IMR-90 (cell line): ENCODE measurements at regions not wholly inside any gene's neighbourhood (a gene's known extent, or its start where the extent isn't known, plus 50 kb on each side); places are given as distances from the start of the nearest gene placed in this dataset.

ENCODE experiments used
- ATAC-seq: fragments of 200-7000 bp; cut with Tn5 transposase; 2 replicates; pipeline ENCODE4 v1.9.1; 2020; ENCODE audit warnings: low read depth, mild to moderate bottlenecking, moderate library complexity
- BruUV-seq: library from RNA; stranded (reverse); fragments of 400-500 nt; replicated peaks from 2 replicates; lab custom pipeline; 2021; lab: Mats Ljungman, UMichigan
- CTCF ChIA-PET: fragments of 300-600 bp; formaldehyde crosslinking; extraction: SDS; loops from one replicate; lab custom pipeline; 2021; ENCODE audit warnings: antibody characterized with exemption; lab: Yijun Ruan, JAX
- POLR2A ChIA-PET: fragments of 300-600 bp; sonication (Branson Sonifier 250); formaldehyde crosslinking; loops from one replicate; lab custom pipeline; 2022; ENCODE audit warnings: antibody characterized with exemption; ENCODE audit not compliant: unreplicated experiment; lab: Charles Lee
- DNase-seq: peaks from one replicate; pipeline ENCODE4 v3.0.0; 2013
- H2AFZ ChIP-seq: replicated peaks from 2 replicates; pipeline ENCODE3; 2013; ENCODE audit warnings: low read length, mild to moderate bottlenecking; ENCODE audit not compliant: poor library complexity
- H2AK5ac ChIP-seq: 2 replicates; pipeline ENCODE4 v1.6.1; 2013; ENCODE audit warnings: low read depth, low read length, inconsistent platforms
- H2AK9ac ChIP-seq: replicated peaks from 2 replicates; pipeline ENCODE3; 2013; ENCODE audit warnings: mild to moderate bottlenecking, low read depth, low read length, moderate library complexity; ENCODE audit not compliant: poor library complexity
- H2BK120ac ChIP-seq: 2 replicates; pipeline ENCODE4 v1.6.1; 2013; ENCODE audit warnings: low read depth, low read length, inconsistent platforms
- H2BK15ac ChIP-seq: 3 replicates; pipeline ENCODE4 v1.6.1; 2013; ENCODE audit warnings: low read depth, low read length, inconsistent platforms
- H2BK20ac ChIP-seq: 2 replicates; pipeline ENCODE4 v1.6.1; 2013; ENCODE audit warnings: low read depth, mild to moderate bottlenecking, inconsistent platforms, low read length, moderate library complexity
- H2BK5ac ChIP-seq: 2 replicates; pipeline ENCODE4 v1.6.1; 2013; ENCODE audit warnings: mild to moderate bottlenecking, low read depth, low read length, inconsistent platforms; ENCODE audit not compliant: poor library complexity, severe bottlenecking
- H3K14ac ChIP-seq: replicated peaks from 2 replicates; pipeline ENCODE4 v1.6.1; 2013; ENCODE audit warnings: low read depth, low read length, inconsistent platforms
- H3K18ac ChIP-seq: 2 replicates; pipeline ENCODE4 v1.6.1; 2013; ENCODE audit warnings: low read depth, low read length, control low read depth
- H3K23ac ChIP-seq: 2 replicates; pipeline ENCODE4 v1.6.1; 2013; ENCODE audit warnings: low read depth, low read length, inconsistent platforms
- H3K27ac ChIP-seq: 2 replicates; pipeline ENCODE4 v1.5.1; 2013; ENCODE audit warnings: mild to moderate bottlenecking, control low read depth, low read length; ENCODE audit not compliant: insufficient read depth
- H3K27me3 ChIP-seq: 2 replicates; pipeline ENCODE4 v1.6.1; 2013; ENCODE audit warnings: low read length; ENCODE audit not compliant: control insufficient read depth, insufficient read depth
- H3K36me3 ChIP-seq: 2 replicates; pipeline ENCODE4 v1.6.1; 2013; ENCODE audit warnings: low read length, mixed read lengths; ENCODE audit not compliant: control insufficient read depth, insufficient read depth
- H3K4ac ChIP-seq: 2 replicates; pipeline ENCODE4 v1.6.1; 2013; ENCODE audit warnings: low read depth, low read length, inconsistent platforms
- H3K4me1 ChIP-seq: 2 replicates; pipeline ENCODE4 v1.6.1; 2013; ENCODE audit warnings: low read length, mixed read lengths; ENCODE audit not compliant: control insufficient read depth, insufficient read depth
- H3K4me2 ChIP-seq: 2 replicates; pipeline ENCODE4 v1.6.1; 2013; ENCODE audit warnings: low read depth, mild to moderate bottlenecking, control low read depth, low read length, moderate library complexity
- H3K4me3 ChIP-seq: 2 replicates; pipeline ENCODE4 v1.5.1; 2013; ENCODE audit warnings: low read depth, mild to moderate bottlenecking, control low read depth, low read length, moderate library complexity; ENCODE audit not compliant: insufficient read depth
- H3K56ac ChIP-seq: 2 replicates; pipeline ENCODE4 v1.6.1; 2013; ENCODE audit warnings: low read length, inconsistent platforms; ENCODE audit not compliant: insufficient read depth; ENCODE audit errors: extremely low read depth
- H3K79me1 ChIP-seq, 2 experiments: 2 replicates each; pipeline ENCODE4 v1.6.1; 2013; ENCODE audit warnings: low read length in 2 of 2, inconsistent platforms in 1 of 2, low read depth in 1 of 2
- H3K9ac ChIP-seq: 2 replicates; pipeline ENCODE4 v1.6.1; 2013; ENCODE audit warnings: low read depth, low read length, control low read depth
- H3K9me1 ChIP-seq: 2 replicates; pipeline ENCODE4 v1.6.1; 2013; ENCODE audit warnings: low read length, inconsistent platforms; ENCODE audit not compliant: insufficient read depth
- H3K9me3 ChIP-seq: 2 replicates; pipeline ENCODE4 v1.6.1; 2013; ENCODE audit warnings: low read length; ENCODE audit not compliant: control insufficient read depth, insufficient read depth
- H4K20me1 ChIP-seq: 2 replicates; pipeline ENCODE4 v1.6.1; 2013; ENCODE audit warnings: low read length, inconsistent platforms; ENCODE audit not compliant: insufficient read depth
- H4K5ac ChIP-seq: 2 replicates; pipeline ENCODE4 v1.6.1; 2013; ENCODE audit warnings: mild to moderate bottlenecking, low read depth, low read length, control low read depth
- H4K8ac ChIP-seq, 2 experiments: 2 replicates each; pipeline ENCODE4 v1.6.1; 2013; ENCODE audit warnings: low read depth in 2 of 2, low read length in 2 of 2, control low read depth in 1 of 2, inconsistent platforms in 1 of 2
- H4K91ac ChIP-seq: 2 replicates; pipeline ENCODE4 v1.6.1; 2013; ENCODE audit warnings: low read depth, low read length, inconsistent platforms; ENCODE audit not compliant: insufficient read depth
- BHLHE40 ChIP-seq: fragments of 150-350 bp; IDR thresholded peaks from 2 replicates; pipeline ENCODE4 v1.6.1; 2016; ENCODE audit warnings: mild to moderate bottlenecking, low read depth, low read length
- CEBPB ChIP-seq: IDR thresholded peaks from 2 replicates; pipeline ENCODE4 v1.6.1; 2012; ENCODE audit warnings: low read depth, low read length, improper control_type of control experiment
- CHD1 ChIP-seq: IDR thresholded peaks from 2 replicates; pipeline ENCODE4 v1.6.1; 2012; ENCODE audit warnings: low read depth, low read length, improper control_type of control experiment
- CTCF ChIP-seq: conservative IDR thresholded peaks from 2 replicates; pipeline ENCODE4 v1.5.1; 2012; ENCODE audit warnings: mild to moderate bottlenecking, low read depth, low read length, improper control_type of control experiment
- FOS ChIP-seq: fragments of 150-350 bp; IDR thresholded peaks from 2 replicates; pipeline ENCODE4 v1.6.1; 2016; ENCODE audit warnings: low read depth, low read length
- MAFK ChIP-seq: IDR thresholded peaks from 2 replicates; pipeline ENCODE4 v1.6.1; 2012; ENCODE audit warnings: low read depth, low read length, improper control_type of control experiment
- MAZ ChIP-seq: IDR thresholded peaks from 2 replicates; pipeline ENCODE4 v1.6.1; 2012; ENCODE audit warnings: low read depth, mild to moderate bottlenecking, low read length, improper control_type of control experiment, moderate library complexity, borderline replicate concordance
- MXI1 ChIP-seq: IDR thresholded peaks from 2 replicates; pipeline ENCODE4 v1.6.1; 2012; ENCODE audit warnings: low read depth, mild to moderate bottlenecking, low read length, moderate library complexity, borderline replicate concordance
- NFE2L2 ChIP-seq: fragments of 150-350 bp; IDR thresholded peaks from 2 replicates; pipeline ENCODE4 v1.6.1; 2016; ENCODE audit warnings: low read depth, mild to moderate bottlenecking, low read length
- POLR2A ChIP-seq: IDR thresholded peaks from 2 replicates; pipeline ENCODE4 v1.6.1; 2012; ENCODE audit warnings: mild to moderate bottlenecking, low read depth, low read length
- RAD21 ChIP-seq: IDR thresholded peaks from 2 replicates; pipeline ENCODE4 v1.6.1; 2012; ENCODE audit warnings: low read length, improper control_type of control experiment
- RCOR1 ChIP-seq: IDR thresholded peaks from 2 replicates; pipeline ENCODE4 v1.6.1; 2012; ENCODE audit warnings: mild to moderate bottlenecking, low read length, improper control_type of control experiment; ENCODE audit not compliant: insufficient replicate concordance
- RFX5 ChIP-seq: IDR thresholded peaks from 2 replicates; pipeline ENCODE4 v1.8.0; 2012; ENCODE audit warnings: low read depth, mild to moderate bottlenecking, low read length, moderate library complexity
- SMC3 ChIP-seq: fragments of 150-350 bp; IDR thresholded peaks from 2 replicates; pipeline ENCODE4 v1.6.1; 2016; ENCODE audit warnings: low read depth, mild to moderate bottlenecking, antibody characterized with exemption, low read length, moderate library complexity
- USF2 ChIP-seq: fragments of 150-350 bp; IDR thresholded peaks from 2 replicates; pipeline ENCODE4 v1.6.1; 2017; ENCODE audit warnings: mild to moderate bottlenecking, antibody characterized with exemption, low read length, low read depth
- WGBS, 2 experiments: methylation state at CpG; one replicate each; pipeline versions ENCODE4 v1.1.5 to v1.1.7; 2013; ENCODE audit warnings: missing lambda C conversion rate in 2 of 2; ENCODE audit not compliant: insufficient read length in 1 of 2; ENCODE audit errors: extremely low coverage in 2 of 2; 5-methylcytosine and 5-hydroxymethylcytosine counted together
- dilution Hi-C: fragments of 300-500 bp; cut with HindIII; formaldehyde crosslinking; loops from one replicate; pipeline ENCODE4 v1.14.3; 2018; ENCODE audit warnings: low sequenced_read_pairs; ENCODE audit not compliant: unreplicated experiment
- in situ Hi-C: fragments of 300-500 bp; cut with MboI; formaldehyde crosslinking; loops from 3 replicates; pipeline ENCODE4 v1.14.3; 2019; ENCODE audit warnings: low sequenced_read_pairs, inconsistent platforms, mixed read lengths
- intact Hi-C: fragments of 100-400 bp; cut with micrococcal nuclease; formaldehyde crosslinking; loops from 2 replicates; pipeline ENCODE4 v1.10.0; 2022
- TF ChIP-seq, protein P1 (sequence below): fragments of 150-350 bp; IDR thresholded peaks from 2 replicates; pipeline ENCODE4 v1.6.1; 2016; ENCODE audit warnings: low read depth, mild to moderate bottlenecking, low read length, moderate library complexity, borderline replicate concordance

DNA sequence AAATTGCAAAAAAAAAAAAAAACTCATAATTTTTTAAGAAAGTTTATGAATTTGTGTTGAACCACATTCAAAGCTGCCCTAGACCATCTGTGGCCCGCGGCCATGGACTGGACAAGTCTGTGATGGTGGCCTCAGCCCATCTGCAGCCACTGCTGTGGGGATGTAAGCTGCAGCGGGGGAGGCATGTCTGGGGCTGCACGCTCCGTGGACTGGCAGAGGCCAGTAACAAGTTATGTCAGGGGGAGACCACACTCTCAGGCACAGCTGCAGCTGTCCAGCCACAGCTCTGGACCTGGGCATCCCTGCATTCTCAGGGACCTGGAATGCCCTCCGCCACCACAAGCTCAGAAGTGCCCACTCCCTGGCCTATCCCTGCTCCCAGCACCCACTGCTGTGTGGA is 1272.3 kb upstream of the CDH9 start:
- H3K9me1 ChIP-seq = no peaks in the 10 kb centered on the region
- no peak overlapping the region for H2AK9ac ChIP-seq
- no peak overlapping the region for H3K4ac ChIP-seq
- no peaks in the 10 kb centered on the region for H4K20me1 ChIP-seq
- CTCF ChIA-PET = no interaction called here
- H4K8ac ChIP-seq = no peak overlapping the region
- no peak overlapping the region for H3K4me2 ChIP-seq
- H3K23ac ChIP-seq = no peak overlapping the region
- no peak overlapping the region for H3K27ac ChIP-seq
- H3K79me1 ChIP-seq = no peaks in the 10 kb centered on the region
- TF ChIP-seq CHD1 (no peak), RCOR1 (no peak), MXI1 (no peak), NFE2L2 (no peak), CEBPB (no peak), CTCF (no peak), POLR2A (no peak), FOS (no peak), MAFK (no peak), RAD21 (no peak), RFX5 (no peak), BHLHE40 (no peak), SMC3 (no peak), USF2 (no peak), MAZ (no peak)
- TF ChIP-seq, protein P1, sequence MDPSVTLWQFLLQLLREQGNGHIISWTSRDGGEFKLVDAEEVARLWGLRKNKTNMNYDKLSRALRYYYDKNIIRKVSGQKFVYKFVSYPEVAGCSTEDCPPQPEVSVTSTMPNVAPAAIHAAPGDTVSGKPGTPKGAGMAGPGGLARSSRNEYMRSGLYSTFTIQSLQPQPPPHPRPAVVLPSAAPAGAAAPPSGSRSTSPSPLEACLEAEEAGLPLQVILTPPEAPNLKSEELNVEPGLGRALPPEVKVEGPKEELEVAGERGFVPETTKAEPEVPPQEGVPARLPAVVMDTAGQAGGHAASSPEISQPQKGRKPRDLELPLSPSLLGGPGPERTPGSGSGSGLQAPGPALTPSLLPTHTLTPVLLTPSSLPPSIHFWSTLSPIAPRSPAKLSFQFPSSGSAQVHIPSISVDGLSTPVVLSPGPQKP = no peak
- dilution Hi-C loops (no loop called here), intact Hi-C loops (no loop called here), in situ Hi-C loops (no loop called here)
- no peak for ATAC-seq
- no peaks in the 10 kb centered on the region for H3K4me1 ChIP-seq
- no peaks in the 10 kb centered on the region for H3K27me3 ChIP-seq
- H3K9me3 ChIP-seq = peaks cover 2% of the 10 kb centered on the region; the same call in 1 of the 2 replicates
- H3K14ac ChIP-seq = no peak overlapping the region
- no CpG with 5 or more reads among the region's 6 CpGs for WGBS, 2 experiments
- H2BK15ac ChIP-seq = no peak overlapping the region
- H4K5ac ChIP-seq = no peak overlapping the region
- no peak overlapping the region for H3K56ac ChIP-seq
- H2AFZ ChIP-seq = no peak overlapping the region
- no peak overlapping the region for H4K91ac ChIP-seq
- BruUV-seq = no TSS peak
- no peak overlapping the region for H2BK20ac ChIP-seq
- POLR2A ChIA-PET = no interaction called here
- H2BK5ac ChIP-seq = no peak overlapping the region
- DNase-seq = no peak
- no peak overlapping the region for H3K9ac ChIP-seq
- H3K18ac ChIP-seq = no peak overlapping the region
- no peaks in the 10 kb centered on the region for H3K36me3 ChIP-seq
- H3K4me3 ChIP-seq = no peak overlapping the region
- H2BK120ac ChIP-seq = no peak overlapping the region
- H2AK5ac ChIP-seq = no peak overlapping the region
